ENCODE measurements at regions not wholly inside any gene's neighbourhood (a gene's known extent, or its start where the extent isn't known, plus 50 kb on each side); places are given as distances from the start of the nearest gene placed in this dataset.

DNA sequence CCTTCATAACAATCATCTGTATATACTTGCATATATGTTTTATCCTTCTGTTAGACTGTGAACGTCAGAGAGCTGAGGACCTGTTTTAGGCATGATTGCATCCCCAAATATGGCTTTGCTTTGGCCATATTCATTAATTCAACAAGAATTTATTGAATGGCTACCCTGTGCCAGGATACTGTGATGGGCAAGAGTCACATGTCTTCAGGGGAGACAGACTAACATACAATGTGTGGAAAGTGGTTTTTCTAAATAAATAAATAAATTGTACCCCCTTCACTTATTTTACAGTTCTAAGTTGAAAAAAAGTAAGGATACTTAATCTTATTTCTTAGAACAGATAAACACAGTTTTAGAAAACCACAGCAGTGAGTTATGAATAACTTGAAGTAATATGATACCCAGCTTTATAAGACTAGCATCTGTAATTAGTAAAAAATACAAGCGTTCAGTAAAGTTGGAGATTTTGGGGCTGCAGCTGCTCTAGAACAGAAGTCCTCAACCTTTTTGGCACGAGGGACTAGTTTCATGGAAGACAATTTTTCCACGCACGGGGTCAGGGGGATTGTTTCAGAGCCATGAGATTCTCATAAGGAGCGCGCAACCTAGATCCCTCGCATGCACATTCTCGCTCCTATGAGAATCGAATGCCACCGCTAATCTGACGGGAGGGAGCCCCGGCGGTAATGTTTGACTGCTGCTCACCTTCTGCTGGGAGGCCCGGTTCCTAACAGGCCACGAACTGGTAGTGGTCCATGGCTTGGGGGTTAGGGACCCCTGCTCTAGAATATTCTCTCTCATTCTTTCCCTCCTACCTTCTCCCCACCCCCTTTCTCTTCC, 89.4 kb upstream of the MTPN start:
- DNase-seq, result no peak
- Histone ChIP-seq H3K27me3 (replicated peaks in 1 of 7) (no peaks in the 10 kb centered on the region), H3K4me1 (no peaks in the 10 kb centered on the region), H3K4me3 (no peak overlapping the region), H3K36me3 (no peaks in the 10 kb centered on the region), H3K9me3 (no peaks in the 10 kb centered on the region), H3K27ac (no peak overlapping the region)
- intact Hi-C loops (cut with DNase I; ENCODE audit: low total_unique reads), result no loop called here
- TF ChIP-seq POLR2AphosphoS5 (IDR thresholded peaks at IDR 0.05) (no peak), POLR2A (IDR thresholded peaks at IDR 0.05) (no peak)
- TF ChIP-seq, protein P1, sequence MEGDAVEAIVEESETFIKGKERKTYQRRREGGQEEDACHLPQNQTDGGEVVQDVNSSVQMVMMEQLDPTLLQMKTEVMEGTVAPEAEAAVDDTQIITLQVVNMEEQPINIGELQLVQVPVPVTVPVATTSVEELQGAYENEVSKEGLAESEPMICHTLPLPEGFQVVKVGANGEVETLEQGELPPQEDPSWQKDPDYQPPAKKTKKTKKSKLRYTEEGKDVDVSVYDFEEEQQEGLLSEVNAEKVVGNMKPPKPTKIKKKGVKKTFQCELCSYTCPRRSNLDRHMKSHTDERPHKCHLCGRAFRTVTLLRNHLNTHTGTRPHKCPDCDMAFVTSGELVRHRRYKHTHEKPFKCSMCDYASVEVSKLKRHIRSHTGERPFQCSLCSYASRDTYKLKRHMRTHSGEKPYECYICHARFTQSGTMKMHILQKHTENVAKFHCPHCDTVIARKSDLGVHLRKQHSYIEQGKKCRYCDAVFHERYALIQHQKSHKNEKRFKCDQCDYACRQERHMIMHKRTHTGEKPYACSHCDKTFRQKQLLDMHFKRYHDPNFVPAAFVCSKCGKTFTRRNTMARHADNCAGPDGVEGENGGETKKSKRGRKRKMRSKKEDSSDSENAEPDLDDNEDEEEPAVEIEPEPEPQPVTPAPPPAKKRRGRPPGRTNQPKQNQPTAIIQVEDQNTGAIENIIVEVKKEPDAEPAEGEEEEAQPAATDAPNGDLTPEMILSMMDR (IDR thresholded peaks at IDR 0.05 in 8 of 11, conservative IDR thresholded peaks at IDR 0.05 in 3 of 11), result no peak
- 90 to 94% (median 92%) methylated on average over 16 of the region's 16 CpGs for WGBS, 5 donors

DNA sequence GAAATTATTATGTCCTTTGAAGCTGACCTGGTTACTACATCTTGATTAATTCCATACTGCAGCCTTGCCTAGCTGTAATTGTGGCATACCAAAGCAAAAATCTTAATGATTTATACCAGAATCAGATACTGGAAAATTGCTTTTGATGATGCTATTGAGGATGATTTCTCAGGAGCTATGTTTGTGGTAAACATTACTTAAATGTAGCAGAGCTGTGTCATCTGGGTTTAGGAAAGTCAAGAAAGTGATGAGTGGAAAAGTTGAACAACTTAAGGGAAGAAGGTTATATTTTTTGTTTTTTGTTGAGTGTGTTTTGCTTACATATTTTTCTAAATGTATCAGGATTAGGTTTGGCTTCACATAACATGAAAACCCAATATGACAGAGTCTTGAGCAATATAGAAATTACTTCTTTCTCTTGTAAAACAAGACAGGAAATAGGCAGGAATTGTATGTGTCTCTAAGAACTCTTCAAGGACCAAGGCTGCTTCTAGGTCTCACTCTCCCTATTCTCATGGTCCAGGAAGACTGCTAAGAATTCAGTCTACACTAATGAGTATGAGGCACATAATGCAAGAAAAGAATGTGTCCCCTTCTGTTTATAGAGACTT, 87.6 kb upstream of the MTPN start:
- Histone ChIP-seq H3K4me3 (no peak overlapping the region), H3K4me1 (no peaks in the 10 kb centered on the region), H3K27me3 (replicated peaks in 1 of 7) (no peaks in the 10 kb centered on the region), H3K9me3 (no peaks in the 10 kb centered on the region), H3K36me3 (no peaks in the 10 kb centered on the region), H3K27ac (peak overlapping the region in 2 of 8 donors; percentile 10 to 36)
- DNase-seq, result no peak
- intact Hi-C loops (cut with DNase I; ENCODE audit: low total_unique reads), result no loop called here
- no peak for TF ChIP-seq POLR2A (IDR thresholded peaks at IDR 0.05)
- TF ChIP-seq, protein P1 (IDR thresholded peaks at IDR 0.05 in 8 of 11, conservative IDR thresholded peaks at IDR 0.05 in 3 of 11), result no peak
- no peak for TF ChIP-seq POLR2AphosphoS5 (IDR thresholded peaks at IDR 0.05)

DNA sequence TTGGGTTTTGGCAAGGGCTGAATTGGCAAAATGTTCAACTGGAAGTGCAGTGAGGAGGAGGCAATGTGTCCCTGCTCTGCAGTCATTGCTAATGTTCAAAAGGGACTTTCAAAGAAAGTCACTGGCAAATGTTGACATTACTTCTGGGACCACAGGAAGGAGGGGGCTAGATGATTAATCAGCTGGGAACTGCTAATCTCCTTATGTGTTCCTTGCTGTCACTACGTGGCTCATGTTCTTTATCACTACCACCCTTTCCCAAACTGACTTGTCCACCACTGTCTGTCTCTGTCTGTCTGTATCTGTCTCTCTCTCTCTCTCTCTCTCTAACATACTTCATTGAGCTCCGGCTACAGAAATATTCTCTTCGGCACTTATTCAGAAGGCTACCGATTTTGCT, 86.9 kb upstream of the MTPN start:
- DNase-seq, result no peak
- Histone ChIP-seq H3K27ac (peak overlapping the region in 3 of 8 donors; percentile 10 to 36 (median 27)), H3K4me3 (no peak overlapping the region), H3K27me3 (replicated peaks in 1 of 7) (no peaks in the 10 kb centered on the region), H3K36me3 (peaks cover 0 to under 1% (median 0%) of the 10 kb centered on the region in 6 donors), H3K9me3 (no peaks in the 10 kb centered on the region), H3K4me1 (no peaks in the 10 kb centered on the region)
- intact Hi-C loops (cut with DNase I; ENCODE audit: low total_unique reads), result no loop called here
- TF ChIP-seq POLR2AphosphoS5 (IDR thresholded peaks at IDR 0.05) (no peak), POLR2A (IDR thresholded peaks at IDR 0.05) (no peak)
- TF ChIP-seq, protein P1 (IDR thresholded peaks at IDR 0.05 in 8 of 11, conservative IDR thresholded peaks at IDR 0.05 in 3 of 11), result no peak
- WGBS, 5 donors, result 62 to 71% (median 66%) methylated on average over 4 of the region's 4 CpGs

GRCh38 chr7:136063326-136063666, 86.1 kb upstream of the MTPN start:
- H3K36me3 ChIP-seq, result peaks cover 0 to 6% (median 0%) of the 10 kb centered on the region in 6 donors
- 79 to 84% (median 81%) methylated on average over 3 of the region's 3 CpGs for WGBS, 5 donors
- intact Hi-C loops (cut with DNase I; ENCODE audit: low total_unique reads), result no loop called here
- H3K4me3 ChIP-seq, result no peak overlapping the region
- DNase-seq, result no peak
- H3K27me3 ChIP-seq (replicated peaks in 1 of 7), result no peaks in the 10 kb centered on the region
- H3K9me3 ChIP-seq, result no peaks in the 10 kb centered on the region
- no peaks in the 10 kb centered on the region for H3K4me1 ChIP-seq
- H3K27ac ChIP-seq, result peak overlapping the region in 4 of 8 donors; percentile 0 to 51 (median 37)
- no peak for TF ChIP-seq POLR2A (IDR thresholded peaks at IDR 0.05)
- TF ChIP-seq, protein P1 (IDR thresholded peaks at IDR 0.05 in 8 of 11, conservative IDR thresholded peaks at IDR 0.05 in 3 of 11), result no peak
- TF ChIP-seq POLR2AphosphoS5 (IDR thresholded peaks at IDR 0.05), result no peak
